SK-N-SH treated with all-trans-retinoic acid at 6 μM for 48 hours (cell line): ENCODE measurements at regions not wholly inside any gene's neighbourhood (a gene's known extent, or its start where the extent isn't known, plus 50 kb on each side); places are given as distances from the start of the nearest gene placed in this dataset.

Experiments used
- ATAC-seq: fragments of 200-7000 bp; cut with Tn5 transposase; 3 replicates; pipeline ENCODE4 v1.9.1; 2020; ENCODE audit warnings: mild to moderate bottlenecking, moderate library complexity
- BACH2 ChIP-seq: fragments of 250-450 bp; sonication (Bioruptor Pico); IDR thresholded peaks from 2 replicates; pipeline ENCODE4 v1.9.0; 2021; ENCODE audit warnings: mild to moderate bottlenecking, borderline replicate concordance
- CSDC2 ChIP-seq: fragments of 250-450 bp; sonication (Bioruptor Pico); IDR thresholded peaks from 2 replicates; pipeline ENCODE4 v1.5.0; 2020; ENCODE audit warnings: mild to moderate bottlenecking, moderate library complexity
- ESRRG ChIP-seq: fragments of 250-450 bp; sonication (Bioruptor Pico); IDR thresholded peaks from 2 replicates; pipeline ENCODE4 v1.6.1; 2021; ENCODE audit warnings: mild to moderate bottlenecking
- GLIS3 ChIP-seq: fragments of 250-450 bp; sonication (Bioruptor Pico); IDR thresholded peaks from 2 replicates; pipeline ENCODE4 v1.5.0; 2020; ENCODE audit warnings: mild to moderate bottlenecking, moderate library complexity
- ISL1 ChIP-seq: fragments of 250-450 bp; sonication (Bioruptor Pico); IDR thresholded peaks from 2 replicates; pipeline ENCODE4 v2.1.2; 2022; ENCODE audit warnings: mild to moderate bottlenecking, moderate library complexity
- POU6F1 ChIP-seq: fragments of 250-450 bp; sonication (Bioruptor Pico); IDR thresholded peaks from 2 replicates; pipeline ENCODE4 v1.8.0; 2021; ENCODE audit warnings: low read depth, mild to moderate bottlenecking, moderate library complexity, borderline replicate concordance
- PPARA ChIP-seq: fragments of 250-450 bp; sonication (Bioruptor Pico); IDR thresholded peaks from 2 replicates; pipeline ENCODE4 v1.5.0; 2020; ENCODE audit warnings: mild to moderate bottlenecking, borderline replicate concordance
- RARB ChIP-seq: fragments of 250-450 bp; sonication (Bioruptor Pico); IDR thresholded peaks from 2 replicates; pipeline ENCODE4 v1.8.0; 2021; ENCODE audit warnings: mild to moderate bottlenecking, moderate library complexity
- SNAI2 ChIP-seq: fragments of 250-450 bp; sonication (Bioruptor Pico); IDR thresholded peaks from 2 replicates; pipeline ENCODE4 v1.5.0; 2020; ENCODE audit warnings: mild to moderate bottlenecking, moderate library complexity
- TCF4 ChIP-seq: fragments of 250-450 bp; sonication (Bioruptor Pico); IDR thresholded peaks from 2 replicates; pipeline ENCODE4 v1.8.0; 2021; ENCODE audit warnings: mild to moderate bottlenecking, moderate library complexity, borderline replicate concordance
- ZC3H10 ChIP-seq: fragments of 250-450 bp; sonication (Bioruptor Pico); IDR thresholded peaks from 2 replicates; pipeline ENCODE4 v1.5.1; 2021; ENCODE audit warnings: mild to moderate bottlenecking, moderate library complexity
- ZFP3 ChIP-seq: fragments of 250-450 bp; sonication (Bioruptor Pico); IDR thresholded peaks from 2 replicates; pipeline ENCODE4 v1.5.0; 2020; ENCODE audit warnings: mild to moderate bottlenecking, moderate library complexity
- ZNF565 ChIP-seq: fragments of 450-650 bp; formaldehyde crosslinking; conservative IDR thresholded peaks from 2 replicates; pipeline ENCODE4 v1.5.0; 2020; ENCODE audit warnings: low read depth, mild to moderate bottlenecking, moderate library complexity
- ZNF70 ChIP-seq: fragments of 450-650 bp; formaldehyde crosslinking; IDR thresholded peaks from 2 replicates; pipeline ENCODE4 v1.5.0; 2020; ENCODE audit warnings: mild to moderate bottlenecking, moderate library complexity
- ZNF8 ChIP-seq: fragments of 450-650 bp; formaldehyde crosslinking; IDR thresholded peaks from 2 replicates; pipeline ENCODE4 v1.5.0; 2020; ENCODE audit warnings: mild to moderate bottlenecking, moderate library complexity
- TF ChIP-seq, protein P1 (sequence below): fragments of 250-450 bp; sonication (Bioruptor Pico); IDR thresholded peaks from 2 replicates; pipeline ENCODE4 v1.5.1; 2021; ENCODE audit warnings: mild to moderate bottlenecking, moderate library complexity
- TF ChIP-seq, protein P2 (sequence below): fragments of 250-450 bp; sonication (Bioruptor Pico); IDR thresholded peaks from 2 replicates; pipeline ENCODE4 v1.5.0; 2020; ENCODE audit warnings: mild to moderate bottlenecking, moderate library complexity
- TF ChIP-seq, protein P3 (sequence below): fragments of 250-450 bp; sonication (Bioruptor Pico); IDR thresholded peaks from 2 replicates; pipeline ENCODE4 v1.5.1; 2020; ENCODE audit warnings: low read depth, mild to moderate bottlenecking, moderate library complexity

DNA sequence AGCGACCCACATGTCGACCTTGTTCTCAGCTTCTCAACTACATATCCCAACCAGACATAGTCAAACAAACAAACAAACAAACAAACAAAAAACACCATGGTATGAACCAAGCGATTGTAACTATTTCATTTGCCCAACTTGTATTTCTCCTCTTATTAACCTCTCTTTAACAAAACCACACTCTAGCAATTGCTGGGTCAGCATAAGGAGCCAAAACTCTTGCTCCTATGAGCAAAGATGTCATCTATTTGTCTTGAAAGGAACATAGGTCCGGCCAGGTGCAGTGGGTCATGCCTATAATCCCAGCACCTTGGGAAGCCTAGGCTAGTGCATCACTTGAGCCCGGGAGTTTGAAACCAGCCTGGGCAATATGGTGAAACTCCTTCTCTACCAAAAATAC lies 145.6 kb downstream of the WT1 start:
- no peak for TF ChIP-seq TCF4 (CRISPR knock-in tag)
- no peak for TF ChIP-seq PPARA (CRISPR knock-in tag)
- TF ChIP-seq CSDC2 (CRISPR knock-in tag) = no peak
- TF ChIP-seq BACH2 (CRISPR knock-in tag) = no peak
- no peak for TF ChIP-seq ZNF70 (CRISPR knock-in tag)
- TF ChIP-seq ZNF8 (CRISPR knock-in tag) = no peak
- TF ChIP-seq, protein P1, sequence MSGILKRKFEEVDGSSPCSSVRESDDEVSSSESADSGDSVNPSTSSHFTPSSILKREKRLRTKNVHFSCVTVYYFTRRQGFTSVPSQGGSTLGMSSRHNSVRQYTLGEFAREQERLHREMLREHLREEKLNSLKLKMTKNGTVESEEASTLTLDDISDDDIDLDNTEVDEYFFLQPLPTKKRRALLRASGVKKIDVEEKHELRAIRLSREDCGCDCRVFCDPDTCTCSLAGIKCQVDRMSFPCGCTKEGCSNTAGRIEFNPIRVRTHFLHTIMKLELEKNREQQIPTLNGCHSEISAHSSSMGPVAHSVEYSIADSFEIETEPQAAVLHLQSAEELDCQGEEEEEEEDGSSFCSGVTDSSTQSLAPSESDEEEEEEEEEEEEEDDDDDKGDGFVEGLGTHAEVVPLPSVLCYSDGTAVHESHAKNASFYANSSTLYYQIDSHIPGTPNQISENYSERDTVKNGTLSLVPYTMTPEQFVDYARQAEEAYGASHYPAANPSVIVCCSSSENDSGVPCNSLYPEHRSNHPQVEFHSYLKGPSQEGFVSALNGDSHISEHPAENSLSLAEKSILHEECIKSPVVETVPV = no peak
- TF ChIP-seq SNAI2 (CRISPR knock-in tag) = no peak
- TF ChIP-seq POU6F1 (CRISPR knock-in tag) = no peak
- ATAC-seq = no peak

DNA sequence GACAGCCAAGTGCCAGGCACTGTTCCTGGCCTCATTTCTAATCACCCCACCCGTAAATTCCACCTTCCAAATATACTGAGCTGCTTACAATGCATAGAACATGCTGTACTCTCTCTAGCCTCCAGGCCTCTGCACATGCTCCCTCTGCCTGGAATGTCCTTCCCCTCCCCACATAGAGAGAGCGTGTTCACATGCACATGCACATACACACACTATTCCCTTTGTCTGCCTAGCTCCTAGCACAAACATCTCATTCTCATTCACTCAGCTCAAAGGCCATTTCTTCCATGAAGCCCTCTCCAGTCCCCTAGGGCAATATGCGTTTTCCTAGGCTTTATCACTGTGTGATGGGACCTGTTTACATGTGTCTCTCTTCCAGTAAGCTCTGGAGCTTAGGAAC lies 144.6 kb downstream of the WT1 start:
- ATAC-seq = no peak
- TF ChIP-seq, protein P2, sequence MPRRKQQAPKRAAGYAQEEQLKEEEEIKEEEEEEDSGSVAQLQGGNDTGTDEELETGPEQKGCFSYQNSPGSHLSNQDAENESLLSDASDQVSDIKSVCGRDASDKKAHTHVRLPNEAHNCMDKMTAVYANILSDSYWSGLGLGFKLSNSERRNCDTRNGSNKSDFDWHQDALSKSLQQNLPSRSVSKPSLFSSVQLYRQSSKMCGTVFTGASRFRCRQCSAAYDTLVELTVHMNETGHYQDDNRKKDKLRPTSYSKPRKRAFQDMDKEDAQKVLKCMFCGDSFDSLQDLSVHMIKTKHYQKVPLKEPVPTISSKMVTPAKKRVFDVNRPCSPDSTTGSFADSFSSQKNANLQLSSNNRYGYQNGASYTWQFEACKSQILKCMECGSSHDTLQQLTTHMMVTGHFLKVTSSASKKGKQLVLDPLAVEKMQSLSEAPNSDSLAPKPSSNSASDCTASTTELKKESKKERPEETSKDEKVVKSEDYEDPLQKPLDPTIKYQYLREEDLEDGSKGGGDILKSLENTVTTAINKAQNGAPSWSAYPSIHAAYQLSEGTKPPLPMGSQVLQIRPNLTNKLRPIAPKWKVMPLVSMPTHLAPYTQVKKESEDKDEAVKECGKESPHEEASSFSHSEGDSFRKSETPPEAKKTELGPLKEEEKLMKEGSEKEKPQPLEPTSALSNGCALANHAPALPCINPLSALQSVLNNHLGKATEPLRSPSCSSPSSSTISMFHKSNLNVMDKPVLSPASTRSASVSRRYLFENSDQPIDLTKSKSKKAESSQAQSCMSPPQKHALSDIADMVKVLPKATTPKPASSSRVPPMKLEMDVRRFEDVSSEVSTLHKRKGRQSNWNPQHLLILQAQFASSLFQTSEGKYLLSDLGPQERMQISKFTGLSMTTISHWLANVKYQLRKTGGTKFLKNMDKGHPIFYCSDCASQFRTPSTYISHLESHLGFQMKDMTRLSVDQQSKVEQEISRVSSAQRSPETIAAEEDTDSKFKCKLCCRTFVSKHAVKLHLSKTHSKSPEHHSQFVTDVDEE = no peak

DNA sequence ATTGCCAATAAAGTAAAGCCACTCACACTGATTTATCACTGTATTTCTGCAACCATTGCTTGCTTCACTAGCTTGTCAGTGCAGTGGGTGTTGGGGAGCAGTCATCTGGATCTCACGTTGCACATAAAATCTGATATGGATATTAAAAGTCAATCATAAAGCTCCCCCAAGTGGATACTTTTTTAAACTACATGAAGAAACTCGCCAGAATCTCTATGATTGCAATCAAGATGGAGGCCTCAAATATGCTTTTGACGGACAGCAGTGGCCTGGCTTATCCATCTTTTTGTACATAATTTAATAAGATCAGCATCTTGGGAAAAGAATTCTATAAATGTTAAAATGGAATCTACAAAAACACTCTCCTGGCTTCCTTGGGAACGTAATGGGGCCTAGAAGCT lies 137.7 kb downstream of the WT1 start:
- TF ChIP-seq PPARA (CRISPR knock-in tag) = no peak
- TF ChIP-seq RARB (CRISPR knock-in tag) = no peak
- peak; percentile 10; the same call in 1 of the 2 replicates for TF ChIP-seq ISL1 (CRISPR knock-in tag)
- no peak for TF ChIP-seq BACH2 (CRISPR knock-in tag)
- TF ChIP-seq SNAI2 (CRISPR knock-in tag) = no peak
- TF ChIP-seq ZFP3 (CRISPR knock-in tag) = no peak
- TF ChIP-seq ESRRG (CRISPR knock-in tag) = no peak
- ATAC-seq = peak; percentile 86

GRCh38 chr11:32302826-32303225 lies 132.5 kb downstream of the WT1 start:
- TF ChIP-seq CSDC2 (CRISPR knock-in tag) (no peak), ZFP3 (CRISPR knock-in tag) (no peak), TCF4 (CRISPR knock-in tag) (no peak), ZNF8 (CRISPR knock-in tag) (no peak), ZC3H10 (no peak), ISL1 (CRISPR knock-in tag) (no peak), ESRRG (CRISPR knock-in tag) (no peak), BACH2 (CRISPR knock-in tag) (no peak), ZNF565 (CRISPR knock-in tag) (no peak), RARB (CRISPR knock-in tag) (no peak), GLIS3 (CRISPR knock-in tag) (no peak), ZNF70 (CRISPR knock-in tag) (no peak), PPARA (CRISPR knock-in tag) (no peak), SNAI2 (CRISPR knock-in tag) (no peak)
- TF ChIP-seq, protein P2 = no peak
- TF ChIP-seq, protein P3, sequence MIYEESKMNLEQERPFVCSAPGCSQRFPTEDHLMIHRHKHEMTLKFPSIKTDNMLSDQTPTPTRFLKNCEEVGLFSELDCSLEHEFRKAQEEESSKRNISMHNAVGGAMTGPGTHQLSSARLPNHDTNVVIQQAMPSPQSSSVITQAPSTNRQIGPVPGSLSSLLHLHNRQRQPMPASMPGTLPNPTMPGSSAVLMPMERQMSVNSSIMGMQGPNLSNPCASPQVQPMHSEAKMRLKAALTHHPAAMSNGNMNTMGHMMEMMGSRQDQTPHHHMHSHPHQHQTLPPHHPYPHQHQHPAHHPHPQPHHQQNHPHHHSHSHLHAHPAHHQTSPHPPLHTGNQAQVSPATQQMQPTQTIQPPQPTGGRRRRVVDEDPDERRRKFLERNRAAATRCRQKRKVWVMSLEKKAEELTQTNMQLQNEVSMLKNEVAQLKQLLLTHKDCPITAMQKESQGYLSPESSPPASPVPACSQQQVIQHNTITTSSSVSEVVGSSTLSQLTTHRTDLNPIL = no peak
- TF ChIP-seq, protein P1 = no peak
- TF ChIP-seq, all 23 proteins: peak for 0
- no peak for ATAC-seq
